NCI-H345 treated with DMSO at 0.1 percent for 48 hours (cell line): ENCODE measurements at regions not wholly inside any gene's neighbourhood (a gene's known extent, or its start where the extent isn't known, plus 50 kb on each side); places are given as distances from the start of the nearest gene placed in this dataset.
A peak's percentile ranks its signal among the peaks of the same experiment; 100 is the strongest.
"Not testable (repeated sequence)": the region's sequence is repeated elsewhere in the genome, so short reads cannot be mapped to it uniquely, and the experiment has no call there.

Experiments
- DNase-seq: peaks from one replicate; lab custom pipeline; 2025; ENCODE audit not compliant: unreplicated experiment; lab: John Stamatoyannopoulos, UW

GRCh38 chr2:133970641-133971040, 283.2 kb upstream of the MGAT5 start:
- DNase-seq: no peak

GRCh38 chr2:133972297-133972696, 281.6 kb upstream of the MGAT5 start:
- no peak for DNase-seq

- no peak for DNase-seq
These were observed 281.1 kb upstream of the MGAT5 start for GRCh38 chr2:133972786-133973185.

- DNase-seq: no peak
These were observed 279.5 kb upstream of the MGAT5 start for GRCh38 chr2:133974353-133974752.

GRCh38 chr2:133975135-133975534, 278.7 kb upstream of the MGAT5 start:
- no peak for DNase-seq

- DNase-seq: no peak
These were observed 278.0 kb upstream of the MGAT5 start for GRCh38 chr2:133975676-133976428.

- DNase-seq: no peak
These were observed 277.2 kb upstream of the MGAT5 start for GRCh38 chr2:133976659-133977058.

- no peak for DNase-seq
These were observed 276.5 kb upstream of the MGAT5 start for GRCh38 chr2:133977405-133977804.

- no peak for DNase-seq
These were observed 271.6 kb upstream of the MGAT5 start for GRCh38 chr2:133982256-133982655.

- no peak for DNase-seq
These were observed 268.3 kb upstream of the MGAT5 start for GRCh38 chr2:133985563-133985962.

GRCh38 chr2:133986081-133986837, 267.6 kb upstream of the MGAT5 start:
- DNase-seq: no peak

- DNase-seq: peak; percentile 21
These were observed 266.7 kb upstream of the MGAT5 start for GRCh38 chr2:133986881-133987795.

- no peak for DNase-seq
These were observed 265.5 kb upstream of the MGAT5 start for GRCh38 chr2:133988316-133988891.

GRCh38 chr2:133991606-133992168, 262.2 kb upstream of the MGAT5 start:
- DNase-seq: no peak

- no peak for DNase-seq
These were observed 261.4 kb upstream of the MGAT5 start for GRCh38 chr2:133992454-133992853.

- no peak for DNase-seq
These were observed 260.7 kb upstream of the MGAT5 start for GRCh38 chr2:133993160-133993559.

- DNase-seq: not testable (repeated sequence)
These were observed 255.1 kb upstream of the MGAT5 start for GRCh38 chr2:133998726-133999125.

- DNase-seq: no peak
These were observed 251.5 kb upstream of the MGAT5 start for GRCh38 chr2:134002391-134002790.

GRCh38 chr2:134002921-134003320, 251.0 kb upstream of the MGAT5 start:
- no peak for DNase-seq

- no peak for DNase-seq
These were observed 249.4 kb upstream of the MGAT5 start for GRCh38 chr2:134004467-134004866.

- no peak for DNase-seq
These were observed 245.0 kb upstream of the MGAT5 start for GRCh38 chr2:134008837-134009236.
